ENCODE measurements at regions not wholly inside any gene's neighbourhood (a gene's known extent, or its start where the extent isn't known, plus 50 kb on each side); places are given as distances from the start of the nearest gene placed in this dataset.

GRCh38 chr5:2627867-2628266 is 123.6 kb downstream of the IRX2 start:
- no peak for TF ChIP-seq CTCF (IDR thresholded peaks at IDR 0.05; ENCODE audit: partially characterized antibody, unreplicated experiment)
- H3K4me3 Mint-ChIP-seq (ENCODE audit: unreplicated experiment), result no peak overlapping the region
- peaks cover 15% of the 10 kb centered on the region for H3K4me1 Mint-ChIP-seq (ENCODE audit: low read depth, unreplicated experiment)
- H3K27ac Mint-ChIP-seq (ENCODE audit: unreplicated experiment), result no peak overlapping the region
- H3K9me3 Mint-ChIP-seq (ENCODE audit: unreplicated experiment), result peaks cover 2% of the 10 kb centered on the region
- peaks cover 6% of the 10 kb centered on the region for H3K27me3 Mint-ChIP-seq (ENCODE audit: unreplicated experiment)
- peaks cover 5% of the 10 kb centered on the region for H3K36me3 Mint-ChIP-seq (ENCODE audit: unreplicated experiment)
- no peak for DNase-seq

- Mint-ChIP-seq H3K9me3 (ENCODE audit: unreplicated experiment) (peaks cover 2% of the 10 kb centered on the region), H3K4me1 (ENCODE audit: low read depth, unreplicated experiment) (peaks cover 12% of the 10 kb centered on the region), H3K27me3 (ENCODE audit: unreplicated experiment) (peaks cover 6% of the 10 kb centered on the region), H3K27ac (ENCODE audit: unreplicated experiment) (no peak overlapping the region), H3K36me3 (ENCODE audit: unreplicated experiment) (peaks cover 5% of the 10 kb centered on the region), H3K4me3 (ENCODE audit: unreplicated experiment) (no peak overlapping the region)
- no peak for DNase-seq
- no peak for TF ChIP-seq CTCF (IDR thresholded peaks at IDR 0.05; ENCODE audit: partially characterized antibody, unreplicated experiment)
Observed at GRCh38 chr5:2626572-2626971, 124.9 kb downstream of the IRX2 start.

- H3K27ac Mint-ChIP-seq (ENCODE audit: unreplicated experiment), result no peak overlapping the region
- no peak overlapping the region for H3K4me3 Mint-ChIP-seq (ENCODE audit: unreplicated experiment)
- peaks cover 3% of the 10 kb centered on the region for H3K9me3 Mint-ChIP-seq (ENCODE audit: unreplicated experiment)
- TF ChIP-seq CTCF (IDR thresholded peaks at IDR 0.05; ENCODE audit: partially characterized antibody, unreplicated experiment), result no peak
- peaks cover 5% of the 10 kb centered on the region for H3K36me3 Mint-ChIP-seq (ENCODE audit: unreplicated experiment)
- H3K27me3 Mint-ChIP-seq (ENCODE audit: unreplicated experiment), result peaks cover 5% of the 10 kb centered on the region
- DNase-seq, result no peak
- H3K4me1 Mint-ChIP-seq (ENCODE audit: low read depth, unreplicated experiment), result peaks cover 2% of the 10 kb centered on the region
Observed at GRCh38 chr5:2622866-2623265, 128.6 kb downstream of the IRX2 start.

GRCh38 chr5:2621631-2622030 is 129.8 kb downstream of the IRX2 start:
- peaks cover 2% of the 10 kb centered on the region for H3K27me3 Mint-ChIP-seq (ENCODE audit: unreplicated experiment)

GRCh38 chr5:2619216-2619615 is 132.3 kb downstream of the IRX2 start:
- no peak for DNase-seq
- Mint-ChIP-seq H3K4me3 (ENCODE audit: unreplicated experiment) (no peak overlapping the region), H3K27ac (ENCODE audit: unreplicated experiment) (no peak overlapping the region), H3K4me1 (ENCODE audit: low read depth, unreplicated experiment) (peaks cover 2% of the 10 kb centered on the region), H3K9me3 (ENCODE audit: unreplicated experiment) (peaks cover 2% of the 10 kb centered on the region), H3K36me3 (ENCODE audit: unreplicated experiment) (peaks cover 5% of the 10 kb centered on the region), H3K27me3 (ENCODE audit: unreplicated experiment) (peaks cover 2% of the 10 kb centered on the region)
- no peak for TF ChIP-seq CTCF (IDR thresholded peaks at IDR 0.05; ENCODE audit: partially characterized antibody, unreplicated experiment)

More at GRCh38 chr5:2621631-2622030, 129.8 kb downstream of the IRX2 start:
- H3K9me3 Mint-ChIP-seq (ENCODE audit: unreplicated experiment), result peaks cover 2% of the 10 kb centered on the region
- no peaks in the 10 kb centered on the region for H3K36me3 Mint-ChIP-seq (ENCODE audit: unreplicated experiment)
- H3K4me3 Mint-ChIP-seq (ENCODE audit: unreplicated experiment), result no peak overlapping the region
- H3K4me1 Mint-ChIP-seq (ENCODE audit: low read depth, unreplicated experiment), result peaks cover 2% of the 10 kb centered on the region
- H3K27ac Mint-ChIP-seq (ENCODE audit: unreplicated experiment), result no peak overlapping the region
- no peak for DNase-seq
- no peak for TF ChIP-seq CTCF (IDR thresholded peaks at IDR 0.05; ENCODE audit: partially characterized antibody, unreplicated experiment)

All from glutamatergic neuron (in vitro differentiated cells).